ENCODE measurements at regions not wholly inside any gene's neighbourhood (a gene's known extent, or its start where the extent isn't known, plus 50 kb on each side); places are given as distances from the start of the nearest gene placed in this dataset.

- no peaks in the 10 kb centered on the region for H3K36me3 ChIP-seq
- no peaks in the 10 kb centered on the region for H3K4me1 ChIP-seq
- H3K9me3 ChIP-seq, result no peaks in the 10 kb centered on the region
- H3K4me3 ChIP-seq (ENCODE audit: low read depth, low read length), result no peak overlapping the region
- DNase-seq, result no peak
- no peak for TF ChIP-seq CTCF (IDR thresholded peaks at IDR 0.05; ENCODE audit: low read depth, low read length)
- H3K27me3 ChIP-seq, result no peaks in the 10 kb centered on the region
Observed at GRCh38 chr15:95170561-95171380, 939.4 kb downstream of the MCTP2 start.

- H3K36me3 ChIP-seq, result no peaks in the 10 kb centered on the region
- no peak for DNase-seq
- no peak overlapping the region for H3K4me3 ChIP-seq (ENCODE audit: low read depth, low read length)
- no peaks in the 10 kb centered on the region for H3K4me1 ChIP-seq
- H3K27me3 ChIP-seq, result no peaks in the 10 kb centered on the region
- no peaks in the 10 kb centered on the region for H3K9me3 ChIP-seq
- TF ChIP-seq CTCF (IDR thresholded peaks at IDR 0.05; ENCODE audit: low read depth, low read length), result no peak
Observed at GRCh38 chr15:95171564-95171963, 940.2 kb downstream of the MCTP2 start.

- no peak overlapping the region for H3K4me3 ChIP-seq (ENCODE audit: low read depth, low read length)
- H3K9me3 ChIP-seq, result no peaks in the 10 kb centered on the region
- no peak for DNase-seq
- no peaks in the 10 kb centered on the region for H3K36me3 ChIP-seq
- TF ChIP-seq CTCF (IDR thresholded peaks at IDR 0.05; ENCODE audit: low read depth, low read length), result no peak
- no peaks in the 10 kb centered on the region for H3K27me3 ChIP-seq
- H3K4me1 ChIP-seq, result no peaks in the 10 kb centered on the region
Observed at GRCh38 chr15:95174301-95175259, 943.2 kb downstream of the MCTP2 start.

GRCh38 chr15:95175914-95176658 is 944.7 kb downstream of the MCTP2 start:
- H3K36me3 ChIP-seq, result no peaks in the 10 kb centered on the region
- H3K27me3 ChIP-seq, result no peaks in the 10 kb centered on the region
- no peaks in the 10 kb centered on the region for H3K4me1 ChIP-seq
- no peak for DNase-seq
- no peak for TF ChIP-seq CTCF (IDR thresholded peaks at IDR 0.05; ENCODE audit: low read depth, low read length)
- no peak overlapping the region for H3K4me3 ChIP-seq (ENCODE audit: low read depth, low read length)
- H3K9me3 ChIP-seq, result no peaks in the 10 kb centered on the region

- no peak for TF ChIP-seq CTCF (IDR thresholded peaks at IDR 0.05; ENCODE audit: low read depth, low read length)
- no peaks in the 10 kb centered on the region for H3K4me1 ChIP-seq
- no peaks in the 10 kb centered on the region for H3K27me3 ChIP-seq
- H3K9me3 ChIP-seq, result no peaks in the 10 kb centered on the region
- no peak for DNase-seq
- H3K36me3 ChIP-seq, result no peaks in the 10 kb centered on the region
- H3K4me3 ChIP-seq (ENCODE audit: low read depth, low read length), result no peak overlapping the region
Observed at GRCh38 chr15:95176794-95177577, 945.6 kb downstream of the MCTP2 start.
